NCI-H146 (cell line): ENCODE measurements at regions not wholly inside any gene's neighbourhood (a gene's known extent, or its start where the extent isn't known, plus 50 kb on each side); places are given as distances from the start of the nearest gene placed in this dataset.

Source experiments
- DNase-seq: peaks from one replicate; lab custom pipeline; 2025; lab: John Stamatoyannopoulos, UW

GRCh38 chr1:98421085-98421435 lies 240.5 kb upstream of the SNX7 start:
- no peak for DNase-seq

- DNase-seq: no peak
These were observed 241.0 kb upstream of the SNX7 start for GRCh38 chr1:98420376-98421084.

DNA sequence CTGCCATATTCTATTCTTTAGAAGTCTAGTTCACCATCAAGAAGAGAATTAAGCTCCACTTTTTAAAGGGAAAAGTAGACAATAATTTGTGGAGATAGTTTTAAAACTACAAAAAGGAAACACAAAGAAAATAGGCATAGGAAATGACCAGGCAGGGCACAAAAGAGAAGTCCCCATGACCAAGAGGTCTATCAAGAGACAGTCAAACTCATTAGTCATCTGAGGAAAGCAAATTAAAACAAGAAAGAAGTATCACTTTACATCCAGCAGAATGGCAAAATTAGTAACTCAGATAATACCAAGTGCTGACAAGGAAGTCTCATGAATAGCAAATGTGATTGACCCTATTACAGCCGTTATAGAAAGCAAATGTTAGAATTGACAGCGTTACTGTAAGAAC lies 243.7 kb upstream of the SNX7 start:
- no peak for DNase-seq

DNA sequence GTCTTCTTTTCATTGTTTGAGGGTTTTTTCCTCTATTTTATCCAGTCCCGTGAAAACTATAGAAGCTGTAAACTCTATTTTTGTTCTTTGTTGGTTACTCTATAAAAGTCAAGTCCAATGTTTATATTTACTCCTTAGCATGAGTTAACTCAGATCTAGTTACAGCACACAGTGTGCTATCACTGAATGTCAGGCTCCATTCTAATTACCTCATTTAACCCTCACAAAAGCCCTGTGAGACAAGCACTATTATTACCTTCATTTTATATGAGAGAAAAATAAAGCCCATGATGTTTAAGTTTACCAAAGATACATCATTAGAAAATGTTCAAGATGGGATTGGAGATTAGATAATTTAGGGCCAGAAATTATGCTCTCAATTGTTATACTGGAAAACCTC lies 251.4 kb upstream of the SNX7 start:
- DNase-seq: no peak

- DNase-seq: no peak
These were observed 255.0 kb upstream of the SNX7 start for GRCh38 chr1:98406352-98407088.

DNA sequence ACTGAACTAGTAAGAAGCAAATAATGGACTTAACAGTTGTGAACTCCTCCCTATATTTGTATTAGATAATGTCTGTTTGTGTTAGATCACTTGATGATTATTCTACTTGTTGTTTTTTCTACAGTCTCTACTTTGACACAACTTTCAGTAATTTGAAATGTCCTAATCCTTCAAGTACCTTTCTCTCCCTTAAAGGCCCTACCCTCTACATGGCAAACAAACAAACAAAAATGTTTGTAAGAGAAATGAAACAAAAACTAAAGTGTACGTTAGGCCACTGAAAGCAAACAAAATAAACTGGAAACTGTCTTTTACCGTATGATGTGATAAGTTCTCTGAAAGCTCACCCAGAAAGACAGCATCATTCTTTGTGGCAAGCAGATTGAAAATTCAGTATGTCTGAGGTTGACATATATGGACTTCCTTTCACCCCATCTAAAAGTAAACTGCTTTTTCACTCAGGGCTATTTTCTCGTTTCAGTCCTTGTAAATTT lies 255.9 kb upstream of the SNX7 start:
- DNase-seq: no peak

GRCh38 chr1:98404866-98405265 lies 256.7 kb upstream of the SNX7 start:
- no peak for DNase-seq

- DNase-seq: no peak
These were observed 257.5 kb upstream of the SNX7 start for GRCh38 chr1:98403963-98404480.

DNA sequence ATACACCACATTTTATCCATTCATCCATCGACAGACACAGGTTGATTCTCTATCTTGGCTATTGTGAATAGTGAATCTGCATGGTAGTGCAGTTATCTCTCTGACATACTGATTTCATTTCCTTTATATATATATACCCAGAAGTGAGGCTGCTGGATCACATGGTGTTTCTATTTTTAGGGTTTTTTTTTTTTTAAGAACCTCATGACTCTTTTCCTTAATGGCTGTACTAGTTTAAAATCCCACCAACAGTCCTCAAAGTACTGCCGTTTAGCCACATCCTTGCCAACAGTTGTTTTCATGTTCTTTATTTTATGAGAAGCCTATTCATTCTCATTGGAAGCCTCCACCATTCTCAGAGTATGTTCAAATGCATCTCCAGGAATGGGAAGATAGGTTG lies 258.7 kb upstream of the SNX7 start:
- DNase-seq: no peak

DNA sequence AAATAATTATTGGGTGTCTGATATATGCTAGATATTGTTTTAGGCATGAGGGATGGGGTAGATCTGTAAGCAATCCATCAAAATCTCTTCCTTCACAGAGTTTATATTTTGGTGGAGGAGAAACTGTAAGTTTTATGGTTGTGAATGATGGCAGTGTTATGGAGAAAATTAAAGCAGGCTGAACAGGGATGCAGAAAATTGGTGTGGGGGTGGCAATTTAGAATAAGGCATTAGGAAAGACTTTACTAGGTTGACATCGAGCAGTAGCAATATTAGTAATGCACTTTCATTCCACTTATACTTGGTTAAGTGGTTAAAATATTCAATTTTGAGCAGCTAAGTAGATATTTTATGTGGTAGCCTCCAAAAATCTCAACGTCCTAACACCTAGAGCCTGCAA lies 261.1 kb upstream of the SNX7 start:
- DNase-seq: no peak

- DNase-seq: no peak
These were observed 262.3 kb upstream of the SNX7 start for GRCh38 chr1:98399218-98399617.

GRCh38 chr1:98398649-98399048 lies 262.9 kb upstream of the SNX7 start:
- DNase-seq: no peak

- no peak for DNase-seq
These were observed 263.4 kb upstream of the SNX7 start for GRCh38 chr1:98398092-98398491.

DNA sequence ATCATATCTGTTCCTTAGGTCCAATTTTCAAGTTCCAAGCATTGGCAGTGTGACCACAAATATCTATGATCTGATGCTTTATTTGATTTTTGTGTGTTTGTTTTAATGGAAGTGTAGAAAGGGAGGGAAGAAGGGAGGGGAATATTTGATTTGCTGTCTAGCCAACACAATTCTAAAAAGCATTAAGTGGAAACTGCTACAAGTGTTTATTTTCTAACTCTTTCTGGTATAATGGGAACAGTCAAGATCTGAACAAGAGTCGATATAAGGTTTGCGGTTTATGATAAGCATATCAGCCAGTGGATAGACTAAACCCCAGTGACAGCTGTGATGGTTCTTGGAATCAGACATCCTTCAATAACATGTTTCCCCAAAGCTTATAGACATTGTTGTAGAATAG lies 267.8 kb upstream of the SNX7 start:
- DNase-seq: no peak

DNA sequence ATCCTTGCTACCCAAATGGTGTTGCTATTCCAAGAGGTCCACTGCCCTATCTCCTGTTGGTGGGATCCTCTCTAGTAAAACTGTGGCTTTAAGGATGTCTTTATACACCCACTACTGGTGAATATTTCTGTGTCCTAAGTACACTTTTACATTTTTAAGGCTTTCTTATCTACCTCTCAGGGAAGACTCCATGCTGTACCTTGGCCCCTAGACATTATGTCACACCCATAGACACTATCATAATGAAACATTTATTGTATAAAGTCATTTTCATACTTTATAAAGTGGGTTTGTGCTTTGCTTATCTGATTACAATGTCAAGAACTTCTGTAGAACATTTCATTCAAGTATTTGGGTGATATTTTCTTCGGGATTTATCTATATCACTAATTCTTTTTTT lies 270.3 kb upstream of the SNX7 start:
- no peak for DNase-seq

DNA sequence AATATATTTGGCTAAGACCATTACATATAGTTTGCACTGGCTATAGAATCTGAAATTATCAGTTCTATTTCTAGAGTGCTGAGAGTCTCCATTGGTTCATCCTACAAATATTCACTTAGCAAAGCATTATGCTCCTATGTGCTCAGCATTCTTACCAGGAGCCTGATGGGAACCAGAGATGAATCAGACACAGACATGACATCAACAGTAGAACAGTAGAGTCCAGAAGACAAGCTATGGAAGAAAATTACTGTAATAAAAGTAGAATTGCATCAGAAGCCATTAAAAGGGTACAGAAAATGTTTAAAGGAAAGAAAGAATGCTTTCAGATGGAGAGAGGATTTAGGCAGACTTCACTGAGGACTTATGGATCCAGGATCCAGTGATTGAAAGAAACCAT lies 271.7 kb upstream of the SNX7 start:
- DNase-seq: no peak

DNA sequence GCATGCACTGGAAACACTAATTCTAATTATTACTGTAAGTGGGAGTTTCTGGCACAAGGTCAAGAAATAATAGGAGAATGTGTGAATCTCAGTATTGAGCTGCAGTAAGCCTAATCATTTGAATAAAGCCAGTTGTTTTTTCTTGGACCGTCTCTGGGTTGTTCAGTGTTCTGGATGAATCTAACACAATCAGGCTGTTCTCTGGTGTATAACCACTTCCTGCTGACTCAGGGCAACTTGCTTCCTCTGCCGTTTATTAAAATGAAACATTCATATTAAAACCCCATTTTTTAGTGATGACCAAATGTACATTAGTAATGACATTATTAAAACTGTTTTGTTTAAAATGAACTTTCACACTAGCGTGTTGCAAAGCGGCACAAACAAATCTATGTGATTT lies 273.1 kb upstream of the SNX7 start:
- no peak for DNase-seq

- no peak for DNase-seq
These were observed 273.8 kb upstream of the SNX7 start for GRCh38 chr1:98387701-98388100.

DNA sequence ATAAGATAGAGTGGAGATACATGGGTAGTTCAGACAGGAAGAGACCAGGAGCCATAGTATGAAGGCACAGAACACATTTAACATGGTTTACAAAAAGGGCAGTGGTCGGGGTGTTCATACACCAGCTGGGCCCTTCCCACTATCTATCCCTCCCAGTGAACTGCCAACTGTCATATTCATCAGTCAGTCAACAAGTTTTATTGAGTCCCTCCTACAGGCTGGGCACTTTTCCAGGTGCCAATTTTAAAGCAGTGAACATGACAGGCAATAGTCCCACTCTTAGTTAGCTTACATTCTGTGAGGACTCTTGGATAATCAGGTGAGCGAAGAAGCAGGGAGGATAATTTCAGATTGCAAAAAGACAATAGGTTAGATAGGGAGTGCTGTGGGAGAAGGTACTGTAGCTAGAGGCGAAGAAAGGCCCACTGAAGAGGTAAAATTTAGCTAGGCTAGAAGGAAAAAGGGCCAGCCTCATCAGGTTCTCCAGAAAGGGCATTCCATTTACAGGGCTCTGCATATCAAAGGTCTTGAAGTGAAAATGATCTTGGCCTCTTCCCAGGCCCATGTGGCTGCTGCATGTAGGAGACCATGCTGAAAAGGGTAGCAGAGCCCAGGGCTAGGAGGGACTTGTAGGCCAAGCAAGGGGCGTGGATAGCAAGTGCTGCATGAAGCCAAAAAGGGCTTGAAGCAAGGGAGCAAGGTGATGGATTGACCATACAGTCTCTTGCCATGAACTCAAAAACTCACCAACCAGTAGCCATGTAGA lies 274.7 kb upstream of the SNX7 start:
- DNase-seq: no peak

- no peak for DNase-seq
These were observed 275.9 kb upstream of the SNX7 start for GRCh38 chr1:98385652-98386051.

GRCh38 chr1:98384461-98385141 lies 276.9 kb upstream of the SNX7 start:
- DNase-seq: no peak
